HG02943 (cell line): ENCODE measurements at regions not wholly inside any gene's neighbourhood (a gene's known extent, or its start where the extent isn't known, plus 50 kb on each side); places are given as distances from the start of the nearest gene placed in this dataset.
A peak's percentile ranks its signal among the peaks of the same experiment; 100 is the strongest.
"Not testable (repeated sequence)": the region's sequence is repeated elsewhere in the genome, so short reads cannot be mapped to it uniquely, and the experiment has no call there.

Experiments
- ATAC-seq: cut with Tn5 transposase; IDR thresholded peaks from one replicate; pipeline ENCODE4 v1.9.1; 2021; ENCODE audit warnings: mild to moderate bottlenecking, low read depth, moderate library complexity; ENCODE audit not compliant: unreplicated experiment

DNA sequence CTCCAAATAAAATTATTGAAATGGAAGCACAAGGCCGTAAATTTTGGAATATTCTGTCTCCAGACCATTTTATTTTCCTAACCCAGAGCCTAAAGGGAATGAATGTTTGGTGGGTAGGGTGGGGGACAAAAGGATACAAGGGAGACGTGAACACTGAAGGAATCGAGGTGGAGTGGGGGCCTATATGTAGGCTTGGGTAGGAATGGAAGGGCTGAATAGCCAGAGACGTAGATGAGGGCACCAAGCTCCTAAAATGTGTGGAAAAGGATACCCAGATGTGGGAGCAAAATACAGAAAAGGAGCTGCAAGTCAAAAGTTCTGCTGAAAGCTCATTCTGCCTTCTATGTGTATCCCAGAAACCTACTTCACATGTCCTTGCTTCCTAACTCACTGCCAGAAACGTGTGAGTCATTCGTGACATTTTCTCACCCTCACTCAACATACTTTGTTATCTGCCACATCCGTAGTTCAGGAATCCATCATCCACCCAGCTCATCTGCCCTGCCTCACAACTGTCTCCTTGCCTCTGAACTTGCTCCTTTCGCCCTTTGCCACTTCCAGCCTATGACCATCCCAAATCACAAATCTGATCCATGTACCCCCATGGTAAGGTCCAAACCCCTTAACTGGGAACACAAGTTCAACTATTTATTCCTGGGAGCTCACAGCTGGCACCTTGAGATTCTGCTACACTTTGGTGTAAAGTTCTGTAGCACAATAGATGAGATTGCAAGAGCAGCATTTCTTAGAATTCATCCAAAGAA is 84.1 kb upstream of the PRDX6 start:
- ATAC-seq, result no peak

DNA sequence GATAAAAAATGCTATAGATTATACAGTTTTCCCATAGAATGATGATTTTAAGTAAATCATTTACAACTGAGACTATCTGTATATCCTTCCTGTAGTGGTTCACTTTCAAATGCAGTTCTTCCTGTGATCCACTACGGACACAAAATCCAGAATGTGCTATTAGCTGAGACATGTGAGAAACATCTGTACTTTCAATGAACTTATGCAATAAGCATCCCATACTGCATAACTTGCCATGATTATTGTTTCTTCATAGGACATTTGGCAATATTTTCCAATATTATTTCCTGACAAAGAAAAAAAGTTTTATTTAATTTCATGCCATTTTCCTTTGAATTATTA is 83.5 kb upstream of the PRDX6 start:
- no peak for ATAC-seq

DNA sequence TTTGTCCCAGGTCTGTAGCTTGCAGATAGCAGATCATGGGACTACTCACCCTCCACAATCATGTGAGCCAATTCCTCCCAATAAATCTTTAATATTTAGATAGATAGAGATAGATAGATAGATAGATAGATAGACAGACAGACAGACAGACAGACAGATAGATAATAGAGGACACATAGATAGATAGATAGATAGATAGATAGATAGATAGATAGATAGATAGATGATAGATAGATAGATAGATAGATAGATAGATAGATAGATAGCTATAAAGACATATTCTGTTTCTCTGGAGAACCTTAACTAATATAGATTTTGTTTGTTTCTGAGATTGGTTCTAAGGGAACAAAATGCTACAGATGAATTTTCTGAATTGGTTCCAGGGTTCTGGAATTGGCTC is 82.3 kb upstream of the PRDX6 start:
- not testable (repeated sequence) for ATAC-seq

GRCh38 chr1:173395762-173396161 is 81.4 kb upstream of the PRDX6 start:
- ATAC-seq, result no peak

DNA sequence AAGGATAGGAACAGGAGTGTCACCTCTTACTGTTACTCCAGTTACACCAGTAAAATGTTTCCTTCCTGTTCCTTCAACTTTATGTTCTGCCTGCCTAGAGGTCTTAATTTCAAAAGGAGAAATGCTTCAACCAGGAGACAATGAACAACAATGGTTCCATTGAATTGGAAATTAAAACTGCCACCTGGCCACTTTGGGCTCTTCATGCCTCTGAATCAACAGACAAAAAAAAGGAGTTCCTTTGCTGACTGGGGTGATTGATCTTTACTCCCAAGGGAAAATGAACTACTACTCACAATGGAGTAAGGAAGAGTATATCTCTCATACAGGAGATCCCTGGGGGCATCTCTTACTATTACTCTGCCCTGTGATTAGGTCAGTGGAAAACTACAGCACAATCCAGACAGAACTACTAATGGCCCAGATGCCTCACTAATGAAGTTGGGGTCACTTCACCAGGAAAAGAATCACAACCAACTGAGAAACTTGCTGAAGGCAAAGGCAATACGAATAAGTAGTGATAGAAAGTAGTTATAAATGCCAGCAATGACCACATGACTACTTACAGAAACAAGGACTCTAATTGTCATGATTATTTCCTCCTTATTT is 76.6 kb upstream of the PRDX6 start:
- no peak for ATAC-seq

- ATAC-seq, result no peak
Observed at GRCh38 chr1:173403996-173404395, 73.1 kb upstream of the PRDX6 start.

GRCh38 chr1:173405281-173405680 is 71.9 kb upstream of the PRDX6 start:
- no peak for ATAC-seq

GRCh38 chr1:173405834-173406233 is 71.3 kb upstream of the PRDX6 start:
- no peak for ATAC-seq

DNA sequence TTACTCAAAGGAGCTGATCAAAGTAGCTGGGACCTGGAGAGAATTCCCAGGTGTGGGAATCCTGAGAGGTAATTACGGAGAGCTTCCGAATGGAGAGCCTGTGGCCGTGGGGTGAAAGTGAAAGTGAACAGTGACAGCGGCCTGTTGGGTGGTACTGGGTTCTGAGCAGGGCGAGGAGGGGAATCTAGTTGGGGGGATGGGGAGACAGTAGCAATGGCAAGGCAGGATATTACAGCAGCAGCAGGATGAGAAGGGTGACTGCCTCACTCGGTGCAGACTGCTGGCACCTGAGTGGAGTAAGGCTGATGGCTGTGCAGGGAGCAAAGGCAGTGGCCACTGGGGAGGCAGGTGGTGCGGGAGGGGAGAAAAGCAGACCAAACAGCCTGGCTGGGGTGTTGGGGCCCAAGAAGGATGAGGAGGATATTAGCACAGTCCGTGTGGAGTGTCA is 70.3 kb upstream of the PRDX6 start:
- no peak for ATAC-seq

- ATAC-seq, result no peak
Observed at GRCh38 chr1:173407846-173408245, 69.3 kb upstream of the PRDX6 start.

- ATAC-seq, result no peak
Observed at GRCh38 chr1:173408886-173409285, 68.2 kb upstream of the PRDX6 start.

- ATAC-seq, result no peak
Observed at GRCh38 chr1:173409613-173410012, 67.5 kb upstream of the PRDX6 start.

DNA sequence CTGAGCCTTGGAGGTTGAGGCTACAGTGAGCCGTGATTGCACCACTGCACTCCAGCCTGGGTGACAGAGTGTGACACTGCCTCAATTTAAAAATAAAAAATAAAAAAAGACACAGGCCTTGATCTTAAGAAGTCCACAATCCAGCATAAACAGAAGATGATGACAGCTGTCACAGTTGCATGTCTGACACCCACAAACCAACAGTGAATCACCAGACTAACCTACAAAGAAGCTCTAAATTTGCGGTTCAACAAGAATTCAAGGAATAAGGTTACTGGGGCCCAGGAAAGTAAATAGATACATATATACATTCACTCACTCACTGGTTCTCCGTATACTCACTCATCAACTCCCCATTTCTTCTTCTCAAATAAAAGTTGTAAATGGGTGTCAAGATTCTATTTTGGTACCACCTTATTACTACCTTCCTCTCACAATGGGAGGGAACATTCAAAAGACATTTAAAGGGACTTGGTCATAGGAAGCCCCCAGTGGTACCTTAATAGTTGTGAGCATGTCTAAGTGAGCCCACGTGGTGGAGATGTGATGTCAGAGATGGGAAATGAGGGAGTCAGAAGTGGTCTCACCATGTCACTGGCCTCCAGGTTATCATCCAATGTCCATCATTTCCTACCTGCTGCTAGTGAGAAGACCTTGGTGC is 66.9 kb upstream of the PRDX6 start:
- peak; percentile 0 for ATAC-seq

DNA sequence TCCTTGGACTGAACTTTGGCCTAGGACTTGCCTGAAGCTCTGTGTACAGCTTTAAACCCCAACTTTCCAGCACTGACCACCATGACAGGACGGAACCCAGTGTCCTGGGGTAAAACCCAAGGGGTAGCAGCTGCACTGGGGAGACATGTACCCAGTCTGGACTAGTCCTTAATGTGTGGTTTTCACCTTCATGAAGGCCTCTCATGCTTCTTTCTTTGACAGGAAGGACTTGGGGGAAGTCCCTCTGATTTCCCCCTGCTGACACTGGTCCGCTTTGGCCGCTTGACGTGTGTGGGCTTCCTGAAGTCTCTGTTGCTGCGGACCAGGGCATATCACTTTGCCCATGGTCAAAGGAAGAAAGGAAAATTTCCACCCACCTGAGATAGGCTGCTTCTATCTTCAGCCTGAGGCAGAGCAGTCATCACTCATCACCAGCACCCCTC is 66.3 kb upstream of the PRDX6 start:
- peak; percentile 42 for ATAC-seq

- ATAC-seq, result no peak
Observed at GRCh38 chr1:173411835-173412742, 65.0 kb upstream of the PRDX6 start.

DNA sequence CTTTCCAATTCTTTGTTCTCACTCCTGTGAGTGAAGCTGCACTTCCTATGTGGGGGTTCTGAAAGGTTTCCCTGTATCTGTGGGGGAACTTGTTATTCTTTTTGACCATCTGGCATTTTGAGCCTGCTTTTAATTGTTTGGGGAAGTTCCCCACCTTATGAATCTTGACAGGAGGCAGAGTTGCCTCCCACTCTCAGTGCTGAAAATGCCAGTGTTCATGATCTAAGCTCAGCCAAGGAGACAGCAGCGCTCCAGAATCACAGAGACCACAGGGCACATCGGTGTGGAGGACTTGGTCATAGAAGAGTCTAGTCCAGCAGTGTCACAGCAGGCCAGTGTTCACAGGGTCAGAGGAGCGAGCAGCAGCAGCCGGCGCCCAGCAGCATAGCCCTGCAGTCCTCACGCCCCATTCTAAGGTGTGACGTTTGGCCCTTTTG is 63.8 kb upstream of the PRDX6 start:
- no peak for ATAC-seq

GRCh38 chr1:173414136-173414535 is 63.0 kb upstream of the PRDX6 start:
- ATAC-seq, result peak; percentile 42

- no peak for ATAC-seq
Observed at GRCh38 chr1:173414539-173415226, 62.5 kb upstream of the PRDX6 start.

GRCh38 chr1:173415490-173415889 is 61.6 kb upstream of the PRDX6 start:
- ATAC-seq, result no peak

GRCh38 chr1:173415905-173416450 is 61.2 kb upstream of the PRDX6 start:
- ATAC-seq, result no peak
